ENCODE measurements at regions not wholly inside any gene's neighbourhood (a gene's known extent, or its start where the extent isn't known, plus 50 kb on each side); places are given as distances from the start of the nearest gene placed in this dataset.

DNA sequence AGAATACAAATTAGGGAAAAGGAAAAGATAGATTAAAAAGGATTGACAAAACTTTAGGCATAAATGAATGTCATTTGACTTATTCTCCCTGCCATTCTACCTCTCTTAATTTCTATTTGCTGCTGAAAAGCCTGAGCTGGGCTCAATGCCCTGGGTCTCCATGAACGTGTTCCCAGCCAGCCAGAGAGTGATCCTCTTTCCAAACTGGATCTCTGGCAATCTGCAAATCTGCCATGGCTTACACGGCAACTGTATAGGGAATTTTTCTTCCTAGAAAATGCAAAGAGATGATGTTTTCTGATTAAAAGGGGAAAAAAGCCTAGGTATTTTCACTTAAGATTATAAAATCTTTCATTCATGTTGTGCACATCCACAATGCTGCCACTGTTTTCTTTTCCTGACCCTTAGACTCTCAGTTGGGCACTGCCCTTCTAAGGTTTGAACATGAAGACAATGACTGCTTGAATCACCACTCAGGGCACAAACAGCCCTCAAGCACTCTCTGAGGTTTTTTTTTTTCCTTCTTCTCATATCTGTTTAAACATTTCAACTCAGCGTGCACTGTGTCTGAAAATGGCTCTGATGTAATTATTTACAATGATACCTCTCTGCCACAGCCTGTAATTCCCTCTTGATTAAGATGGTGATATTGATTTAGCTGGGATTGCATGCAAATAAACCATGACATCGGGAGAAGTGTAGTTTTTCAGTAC lies 60.3 kb downstream of the DACT1 start:
- in situ Hi-C loops (cut with MboI; ENCODE audit: low pct_unique_long_range_greater_than_20kb, low sequenced_read_pairs, unreplicated experiment): no loop called here
- TF ChIP-seq, protein P1, sequence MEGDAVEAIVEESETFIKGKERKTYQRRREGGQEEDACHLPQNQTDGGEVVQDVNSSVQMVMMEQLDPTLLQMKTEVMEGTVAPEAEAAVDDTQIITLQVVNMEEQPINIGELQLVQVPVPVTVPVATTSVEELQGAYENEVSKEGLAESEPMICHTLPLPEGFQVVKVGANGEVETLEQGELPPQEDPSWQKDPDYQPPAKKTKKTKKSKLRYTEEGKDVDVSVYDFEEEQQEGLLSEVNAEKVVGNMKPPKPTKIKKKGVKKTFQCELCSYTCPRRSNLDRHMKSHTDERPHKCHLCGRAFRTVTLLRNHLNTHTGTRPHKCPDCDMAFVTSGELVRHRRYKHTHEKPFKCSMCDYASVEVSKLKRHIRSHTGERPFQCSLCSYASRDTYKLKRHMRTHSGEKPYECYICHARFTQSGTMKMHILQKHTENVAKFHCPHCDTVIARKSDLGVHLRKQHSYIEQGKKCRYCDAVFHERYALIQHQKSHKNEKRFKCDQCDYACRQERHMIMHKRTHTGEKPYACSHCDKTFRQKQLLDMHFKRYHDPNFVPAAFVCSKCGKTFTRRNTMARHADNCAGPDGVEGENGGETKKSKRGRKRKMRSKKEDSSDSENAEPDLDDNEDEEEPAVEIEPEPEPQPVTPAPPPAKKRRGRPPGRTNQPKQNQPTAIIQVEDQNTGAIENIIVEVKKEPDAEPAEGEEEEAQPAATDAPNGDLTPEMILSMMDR (IDR thresholded peaks at IDR 0.05; ENCODE audit: extremely low read depth, insufficient read depth, missing control alignments): no peak

DNA sequence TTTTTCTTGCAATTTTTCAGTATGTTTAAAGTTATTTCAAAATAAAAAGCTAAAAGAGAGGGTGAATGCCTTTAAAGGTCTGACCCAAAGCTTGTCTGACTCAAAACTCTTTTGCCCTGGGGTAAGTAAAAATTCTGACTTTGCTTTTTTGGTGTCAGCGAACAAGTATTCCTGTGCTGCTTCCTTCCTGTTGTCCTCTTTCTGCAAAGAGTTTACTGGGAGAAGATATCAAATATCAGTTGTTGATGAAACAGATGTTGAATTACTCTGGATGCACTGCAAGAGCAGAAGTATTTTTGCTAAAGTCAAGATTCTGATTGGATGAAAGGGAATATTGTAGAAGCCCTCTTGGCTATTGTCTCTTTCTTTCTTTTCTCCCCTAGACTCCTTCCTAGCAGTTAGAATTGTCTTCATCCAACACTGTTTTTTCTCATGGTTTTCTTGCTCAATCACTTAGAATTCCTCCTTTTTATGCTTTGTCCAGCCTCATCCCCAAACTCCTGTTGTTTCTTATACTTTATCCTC lies 62.0 kb downstream of the DACT1 start:
- no peak for DNase-seq (ENCODE audit: low spot score)
- TF ChIP-seq, protein P1 (IDR thresholded peaks at IDR 0.05; ENCODE audit: extremely low read depth, insufficient read depth, missing control alignments): no peak
- in situ Hi-C loops (cut with MboI; ENCODE audit: low pct_unique_long_range_greater_than_20kb, low sequenced_read_pairs, unreplicated experiment): no loop called here

More for the DNA sequence above, 60.3 kb downstream of the DACT1 start:
- no peak for DNase-seq (ENCODE audit: low spot score)

DNA sequence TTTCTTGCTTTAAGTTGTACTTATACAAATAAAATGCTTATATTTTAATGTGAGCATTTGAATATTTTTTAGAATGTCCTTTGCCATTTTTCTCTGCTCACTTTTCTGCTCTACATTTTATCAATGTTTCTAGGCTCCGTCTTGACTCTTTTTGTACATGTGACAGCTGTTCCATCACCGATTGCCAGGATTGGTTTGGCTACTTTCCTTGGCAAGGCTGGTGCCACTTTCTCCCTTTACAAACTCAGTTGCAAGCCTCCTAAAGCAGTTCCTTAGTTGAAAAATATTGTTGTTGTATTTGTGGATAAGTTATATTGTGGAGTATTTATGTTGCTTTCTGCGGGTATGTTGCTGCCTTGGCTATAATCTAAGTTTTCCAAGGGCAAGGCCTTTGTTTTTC lies 63.4 kb downstream of the DACT1 start:
- no peak for DNase-seq (ENCODE audit: low spot score)
- TF ChIP-seq, protein P1 (IDR thresholded peaks at IDR 0.05; ENCODE audit: extremely low read depth, insufficient read depth, missing control alignments): no peak
- in situ Hi-C loops (cut with MboI; ENCODE audit: low pct_unique_long_range_greater_than_20kb, low sequenced_read_pairs, unreplicated experiment): no loop called here

GRCh38 chr14:58701604-58702003 lies 63.8 kb downstream of the DACT1 start:
- TF ChIP-seq, protein P1 (IDR thresholded peaks at IDR 0.05; ENCODE audit: extremely low read depth, insufficient read depth, missing control alignments): no peak
- no peak for DNase-seq (ENCODE audit: low spot score)
- in situ Hi-C loops (cut with MboI; ENCODE audit: low pct_unique_long_range_greater_than_20kb, low sequenced_read_pairs, unreplicated experiment): no loop called here

DNA sequence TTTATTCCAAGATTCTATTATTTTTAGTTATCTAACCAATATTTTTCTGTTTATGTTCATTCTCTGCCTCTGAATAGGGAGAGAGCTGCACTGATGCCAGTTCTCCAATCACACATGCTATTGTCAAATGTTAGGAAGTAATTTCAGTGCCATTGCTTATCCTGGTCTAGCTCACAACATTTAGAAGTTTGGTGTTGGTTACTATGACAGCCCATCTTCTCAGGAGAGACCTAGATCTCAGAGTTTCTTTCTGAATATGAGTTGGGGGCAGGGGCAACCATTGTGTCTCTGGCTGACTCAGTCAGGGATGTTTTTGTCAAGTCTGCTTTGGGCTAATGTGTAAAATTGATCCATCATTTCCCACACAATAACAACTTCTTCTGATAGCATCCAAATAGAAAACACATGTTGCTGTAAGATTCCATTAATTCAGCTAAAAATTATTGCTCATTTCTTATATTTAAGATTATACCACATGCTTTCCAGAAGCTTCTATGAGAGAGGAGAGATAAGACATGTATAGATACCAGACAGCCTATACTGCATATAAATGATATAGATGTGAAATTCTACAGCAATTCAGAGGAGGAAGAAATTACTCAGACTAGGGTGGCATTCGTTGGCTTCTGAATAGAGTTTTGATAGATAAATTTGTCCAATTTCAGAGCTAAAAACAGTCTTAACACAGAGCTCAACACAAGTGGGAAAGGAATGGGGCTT lies 64.8 kb downstream of the DACT1 start:
- DNase-seq (ENCODE audit: low spot score): no peak
- in situ Hi-C loops (cut with MboI; ENCODE audit: low pct_unique_long_range_greater_than_20kb, low sequenced_read_pairs, unreplicated experiment): no loop called here
- TF ChIP-seq, protein P1 (IDR thresholded peaks at IDR 0.05; ENCODE audit: extremely low read depth, insufficient read depth, missing control alignments): no peak

DNA sequence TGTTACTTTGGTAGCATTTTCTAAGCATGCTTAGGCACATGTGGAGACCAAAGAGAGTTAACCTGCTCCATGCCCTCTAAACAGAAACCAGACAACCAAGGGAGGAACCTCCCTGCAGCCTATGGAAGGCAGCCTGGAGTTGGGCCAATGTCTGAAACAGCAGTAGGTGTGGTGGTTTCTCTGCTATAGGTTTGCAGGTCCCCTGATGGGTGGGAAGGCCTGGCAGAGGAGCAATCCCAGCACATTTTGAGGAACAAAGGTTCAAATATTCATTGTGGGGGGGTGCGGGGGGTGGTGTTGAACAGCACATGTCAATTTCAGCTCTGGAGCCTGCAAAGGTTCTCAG lies 65.4 kb downstream of the DACT1 start:
- no peak for DNase-seq (ENCODE audit: low spot score)
- TF ChIP-seq, protein P1 (IDR thresholded peaks at IDR 0.05; ENCODE audit: extremely low read depth, insufficient read depth, missing control alignments): no peak
- in situ Hi-C loops (cut with MboI; ENCODE audit: low pct_unique_long_range_greater_than_20kb, low sequenced_read_pairs, unreplicated experiment): no loop called here

All from GM13977 (cell line).